ENCODE measurements at regions not wholly inside any gene's neighbourhood (a gene's known extent, or its start where the extent isn't known, plus 50 kb on each side); places are given as distances from the start of the nearest gene placed in this dataset.

DNA sequence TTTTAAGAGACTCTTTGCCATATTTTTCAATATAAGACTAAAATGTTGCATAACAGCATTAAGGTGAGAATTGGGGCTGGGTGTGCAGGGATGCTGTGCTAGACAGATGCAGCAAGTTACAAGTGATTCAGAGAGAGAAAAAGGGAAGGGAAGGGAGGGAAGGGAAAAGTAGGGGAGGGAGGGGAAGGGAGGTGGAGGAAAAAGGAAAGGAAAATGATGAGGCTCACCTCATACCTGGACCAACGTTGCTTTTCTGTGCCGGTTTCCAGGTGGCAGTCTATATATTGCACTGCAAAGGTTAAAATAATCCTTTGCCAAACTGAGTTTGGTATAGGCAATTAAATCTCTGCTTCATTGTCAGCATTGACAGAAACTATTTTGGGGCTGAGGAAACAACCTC, 155.4 kb upstream of the LAMA2 start:
- Mint-ChIP-seq H3K4me3 (ENCODE audit: unreplicated experiment) (no peak overlapping the region), H3K9me3 (ENCODE audit: unreplicated experiment) (no peaks in the 10 kb centered on the region), H3K27ac (ENCODE audit: unreplicated experiment) (no peak overlapping the region), H3K36me3 (ENCODE audit: low read depth, unreplicated experiment) (no peaks in the 10 kb centered on the region), H3K27me3 (ENCODE audit: unreplicated experiment) (peaks cover 2% of the 10 kb centered on the region), H3K4me1 (ENCODE audit: unreplicated experiment) (no peaks in the 10 kb centered on the region)
- DNase-seq (ENCODE audit: low spot score) = no peak
- TF ChIP-seq, protein P1, sequence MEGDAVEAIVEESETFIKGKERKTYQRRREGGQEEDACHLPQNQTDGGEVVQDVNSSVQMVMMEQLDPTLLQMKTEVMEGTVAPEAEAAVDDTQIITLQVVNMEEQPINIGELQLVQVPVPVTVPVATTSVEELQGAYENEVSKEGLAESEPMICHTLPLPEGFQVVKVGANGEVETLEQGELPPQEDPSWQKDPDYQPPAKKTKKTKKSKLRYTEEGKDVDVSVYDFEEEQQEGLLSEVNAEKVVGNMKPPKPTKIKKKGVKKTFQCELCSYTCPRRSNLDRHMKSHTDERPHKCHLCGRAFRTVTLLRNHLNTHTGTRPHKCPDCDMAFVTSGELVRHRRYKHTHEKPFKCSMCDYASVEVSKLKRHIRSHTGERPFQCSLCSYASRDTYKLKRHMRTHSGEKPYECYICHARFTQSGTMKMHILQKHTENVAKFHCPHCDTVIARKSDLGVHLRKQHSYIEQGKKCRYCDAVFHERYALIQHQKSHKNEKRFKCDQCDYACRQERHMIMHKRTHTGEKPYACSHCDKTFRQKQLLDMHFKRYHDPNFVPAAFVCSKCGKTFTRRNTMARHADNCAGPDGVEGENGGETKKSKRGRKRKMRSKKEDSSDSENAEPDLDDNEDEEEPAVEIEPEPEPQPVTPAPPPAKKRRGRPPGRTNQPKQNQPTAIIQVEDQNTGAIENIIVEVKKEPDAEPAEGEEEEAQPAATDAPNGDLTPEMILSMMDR (IDR thresholded peaks at IDR 0.05; ENCODE audit: unreplicated experiment) = no peak

DNA sequence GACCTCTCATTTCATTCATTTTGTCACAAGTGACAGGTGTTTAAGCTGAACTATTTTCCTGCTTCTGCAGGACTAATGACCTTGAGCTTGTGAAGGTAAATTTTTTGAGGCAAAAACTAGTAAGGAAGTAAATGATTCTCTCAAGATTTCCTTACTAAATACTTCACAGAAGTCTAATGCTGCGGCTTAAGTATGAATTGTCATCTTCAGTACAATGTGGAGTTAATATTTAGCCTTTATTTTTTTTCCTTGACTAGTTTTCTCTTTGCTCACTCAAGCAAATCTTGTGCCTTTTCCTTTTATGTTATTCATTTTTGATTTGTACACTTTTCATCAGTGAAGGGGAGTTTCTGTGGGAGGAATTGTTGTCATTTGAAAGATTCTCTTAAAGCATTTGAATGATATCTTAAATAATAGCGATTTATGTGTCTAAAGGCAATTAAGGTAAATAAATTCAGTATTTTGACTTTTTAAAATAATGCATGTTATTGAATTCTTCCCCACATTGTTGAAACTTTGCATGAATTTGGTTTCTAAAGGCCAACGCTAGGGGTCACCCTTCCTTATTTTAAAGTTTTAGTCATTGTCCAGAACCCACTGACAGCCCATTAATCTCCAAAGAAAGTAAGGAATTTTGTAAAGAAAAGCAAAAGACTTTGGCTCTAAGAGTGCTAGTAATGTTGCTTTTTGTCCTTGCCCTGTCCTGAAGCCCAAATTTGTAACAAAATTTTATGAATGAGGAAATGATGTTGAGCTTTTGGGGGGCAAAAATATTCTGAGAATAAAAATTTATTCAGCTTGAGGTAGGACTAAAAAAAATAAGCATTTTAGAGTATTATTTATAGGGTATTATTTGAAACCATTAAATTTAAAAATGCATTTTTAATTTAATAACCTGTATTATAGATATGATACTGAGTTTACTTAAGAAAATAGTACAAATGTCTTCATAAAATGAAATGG, 157.4 kb upstream of the LAMA2 start:
- H3K27me3 Mint-ChIP-seq (ENCODE audit: unreplicated experiment) = peaks cover 2% of the 10 kb centered on the region
- H3K4me3 Mint-ChIP-seq (ENCODE audit: unreplicated experiment) = no peak overlapping the region
- no peaks in the 10 kb centered on the region for H3K9me3 Mint-ChIP-seq (ENCODE audit: unreplicated experiment)
- H3K27ac Mint-ChIP-seq (ENCODE audit: unreplicated experiment) = no peak overlapping the region
- H3K4me1 Mint-ChIP-seq (ENCODE audit: unreplicated experiment) = no peaks in the 10 kb centered on the region
- TF ChIP-seq, protein P1 (IDR thresholded peaks at IDR 0.05; ENCODE audit: unreplicated experiment) = peak; percentile 87
- no peaks in the 10 kb centered on the region for H3K36me3 Mint-ChIP-seq (ENCODE audit: low read depth, unreplicated experiment)
- peak; percentile 46 for DNase-seq (ENCODE audit: low spot score)

DNA sequence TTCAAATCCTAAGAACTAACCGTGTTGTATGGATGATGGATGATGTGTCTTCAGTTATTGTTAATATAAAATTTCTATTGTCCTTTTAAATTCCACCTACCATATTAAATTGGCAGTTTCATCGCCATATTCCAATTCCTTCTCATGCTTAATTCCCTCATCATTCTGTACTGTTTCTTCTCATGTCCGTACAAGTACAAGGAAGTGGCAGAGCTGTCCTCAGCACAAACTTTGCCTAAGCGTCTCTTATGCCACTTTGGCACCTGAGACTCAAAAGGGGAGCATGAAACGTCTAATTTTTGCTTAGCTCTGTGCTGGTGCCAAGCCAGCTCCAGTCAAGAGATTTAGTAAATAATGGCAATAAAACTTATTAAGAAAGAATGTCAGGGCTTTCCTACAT, 158.2 kb upstream of the LAMA2 start:
- no peak overlapping the region for H3K4me3 Mint-ChIP-seq (ENCODE audit: unreplicated experiment)
- H3K27ac Mint-ChIP-seq (ENCODE audit: unreplicated experiment) = no peak overlapping the region
- TF ChIP-seq, protein P1 (IDR thresholded peaks at IDR 0.05; ENCODE audit: unreplicated experiment) = no peak
- no peaks in the 10 kb centered on the region for H3K36me3 Mint-ChIP-seq (ENCODE audit: low read depth, unreplicated experiment)
- no peaks in the 10 kb centered on the region for H3K9me3 Mint-ChIP-seq (ENCODE audit: unreplicated experiment)
- peaks cover 2% of the 10 kb centered on the region for H3K27me3 Mint-ChIP-seq (ENCODE audit: unreplicated experiment)
- H3K4me1 Mint-ChIP-seq (ENCODE audit: unreplicated experiment) = no peaks in the 10 kb centered on the region
- DNase-seq (ENCODE audit: low spot score) = no peak

DNA sequence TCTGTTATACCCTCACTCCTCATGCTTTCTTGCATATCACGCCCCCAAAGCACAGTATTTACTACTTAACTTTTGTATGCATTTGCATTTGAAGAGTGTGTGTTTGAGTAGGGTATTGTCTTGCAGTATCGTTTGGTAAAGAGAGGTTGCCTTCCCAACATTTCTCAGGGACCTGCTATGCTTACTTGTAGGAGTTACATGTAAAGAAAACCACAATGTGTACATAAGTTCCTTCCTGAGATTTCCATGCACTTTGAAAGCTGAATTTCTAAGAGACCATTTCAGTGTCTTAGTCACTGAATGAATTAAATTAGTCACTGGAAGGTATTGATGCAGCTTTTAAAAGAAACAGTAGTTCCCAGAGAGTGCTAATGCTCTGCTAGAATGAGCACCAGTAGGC, 159.3 kb upstream of the LAMA2 start:
- DNase-seq (ENCODE audit: low spot score) = no peak
- Mint-ChIP-seq H3K9me3 (ENCODE audit: unreplicated experiment) (no peaks in the 10 kb centered on the region), H3K4me3 (ENCODE audit: unreplicated experiment) (no peak overlapping the region), H3K4me1 (ENCODE audit: unreplicated experiment) (no peaks in the 10 kb centered on the region), H3K27me3 (ENCODE audit: unreplicated experiment) (peaks cover 2% of the 10 kb centered on the region), H3K27ac (ENCODE audit: unreplicated experiment) (no peak overlapping the region), H3K36me3 (ENCODE audit: low read depth, unreplicated experiment) (no peaks in the 10 kb centered on the region)
- TF ChIP-seq, protein P1 (IDR thresholded peaks at IDR 0.05; ENCODE audit: unreplicated experiment) = no peak

DNA sequence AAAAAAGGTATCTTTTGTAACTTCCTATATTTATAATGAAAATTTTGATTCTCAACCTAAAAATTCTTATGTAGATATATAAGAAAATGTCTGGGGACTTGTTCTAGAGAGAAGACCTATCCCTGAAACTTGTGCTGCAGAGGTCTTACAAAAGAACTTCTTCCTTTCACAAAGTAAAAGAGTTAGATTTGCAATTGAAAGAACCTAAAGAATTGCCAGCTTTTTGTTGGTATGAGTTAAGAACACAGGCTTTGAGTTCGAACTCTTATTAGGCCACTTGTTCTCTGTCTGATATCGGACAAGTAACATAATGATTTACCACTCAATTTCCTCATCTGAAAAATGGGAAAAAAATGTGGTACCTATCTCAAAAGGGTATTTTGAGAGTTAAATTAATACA, 162.0 kb upstream of the LAMA2 start:
- Mint-ChIP-seq H3K36me3 (ENCODE audit: low read depth, unreplicated experiment) (no peaks in the 10 kb centered on the region), H3K9me3 (ENCODE audit: unreplicated experiment) (no peaks in the 10 kb centered on the region), H3K27ac (ENCODE audit: unreplicated experiment) (no peak overlapping the region), H3K27me3 (ENCODE audit: unreplicated experiment) (peaks cover 2% of the 10 kb centered on the region), H3K4me1 (ENCODE audit: unreplicated experiment) (no peaks in the 10 kb centered on the region), H3K4me3 (ENCODE audit: unreplicated experiment) (no peak overlapping the region)
- TF ChIP-seq, protein P1 (IDR thresholded peaks at IDR 0.05; ENCODE audit: unreplicated experiment) = no peak
- no peak for DNase-seq (ENCODE audit: low spot score)
